Endothelial cell of umbilical vein (primary cell): ENCODE measurements at regions not wholly inside any gene's neighbourhood (a gene's known extent, or its start where the extent isn't known, plus 50 kb on each side); places are given as distances from the start of the nearest gene placed in this dataset.

Source experiments
- BruUV-seq: library from RNA; stranded (reverse); fragments of 400-500 nt; replicated peaks from 2 replicates; lab custom pipeline; 2021; lab: Mats Ljungman, UMichigan
- CTCF ChIA-PET: fragments of 300-600, 350-600 bp; sonication (Branson Sonifier 250); formaldehyde crosslinking; loops from one replicate; lab custom pipeline; 2021; ENCODE audit warnings: antibody characterized with exemption, inconsistent platforms; lab: Charles Lee
- POLR2A ChIA-PET: fragments of 300-600, 350-600 bp; sonication (Branson Sonifier 250); formaldehyde crosslinking; loops from one replicate; lab custom pipeline; 2021; ENCODE audit warnings: antibody characterized with exemption, inconsistent platforms; lab: Charles Lee
- DNase-seq: peaks from one replicate; pipeline ENCODE4 v3.0.0-alpha.2; 2011; ENCODE audit warnings: low read depth, low spot score
- FAIRE-seq: peaks from 2 replicates; lab custom pipeline; 2011; peaks lifted over from hg19 to GRCh38; lab: Jason Lieb, UNC
- H2AFZ ChIP-seq: 2 replicates; pipeline ENCODE4 v1.6.0; 2012; ENCODE audit warnings: low read depth, low read length, control low read depth, inconsistent platforms
- H3K27ac ChIP-seq: 2 replicates; pipeline ENCODE4 v1.5.1; 2011; ENCODE audit warnings: low read depth, mild to moderate bottlenecking, control low read depth, low read length, moderate library complexity; ENCODE audit not compliant: insufficient read depth
- H3K27me3 ChIP-seq, 2 experiments: 2 replicates each; pipeline versions ENCODE4 v1.6.0 to v1.6.1; 2011; ENCODE audit warnings: low read length in 2 of 2, mixed read lengths in 1 of 2; ENCODE audit not compliant: control insufficient read depth in 2 of 2, insufficient read depth in 2 of 2
- H3K36me3 ChIP-seq, 2 experiments: 2 replicates in 1 of 2; 3 replicates in 1 of 2; pipeline ENCODE4 v1.5.1; 2011; ENCODE audit warnings: low read length in 2 of 2, mild to moderate bottlenecking in 1 of 2, moderate library complexity in 1 of 2; ENCODE audit not compliant: control insufficient read depth in 2 of 2, insufficient read depth in 2 of 2; ENCODE audit errors: extremely low read depth in 1 of 2
- H3K4me1 ChIP-seq: 3 replicates; pipeline ENCODE4 v1.5.1; 2011; ENCODE audit warnings: mild to moderate bottlenecking, low read length; ENCODE audit not compliant: control insufficient read depth, insufficient read depth; ENCODE audit errors: extremely low read depth
- H3K4me2 ChIP-seq: 2 replicates; pipeline ENCODE4 v1.6.1; 2011; ENCODE audit warnings: low read length, control low read depth, mixed read lengths; ENCODE audit not compliant: insufficient read depth
- H3K4me3 ChIP-seq, 3 experiments: fragments of 200-600 bp in 1 of 3; sonication (generic), shearing (Covaris generic) in 1 of 3; replicated peaks in 1 of 3; 2 replicates each; pipeline ENCODE4 v1.5.1; 2011 to 2016; ENCODE audit warnings: control low read depth in 3 of 3, low read length in 3 of 3, mild to moderate bottlenecking in 2 of 3, inconsistent platforms in 1 of 3, low read depth in 1 of 3, moderate library complexity in 1 of 3; ENCODE audit not compliant: insufficient read depth in 1 of 3
- H3K79me2 ChIP-seq: 2 replicates; pipeline ENCODE4 v1.6.0; 2012; ENCODE audit warnings: low read length, inconsistent platforms; ENCODE audit not compliant: control insufficient read depth, insufficient read depth
- H3K9ac ChIP-seq: replicated peaks from 2 replicates; pipeline ENCODE3; 2011; ENCODE audit warnings: low read length, control low read depth; ENCODE audit not compliant: insufficient read depth; ENCODE audit errors: extremely low read depth
- H3K9me1 ChIP-seq: replicated peaks from 3 replicates; pipeline ENCODE4 v1.6.0; 2011; ENCODE audit warnings: mild to moderate bottlenecking, low read length; ENCODE audit not compliant: control insufficient read depth, insufficient read depth; ENCODE audit errors: extremely low read depth
- H3K9me3 ChIP-seq: replicated peaks from 2 replicates; pipeline ENCODE4 v1.5.1; 2012; ENCODE audit warnings: low read length, inconsistent platforms; ENCODE audit not compliant: control insufficient read depth, insufficient read depth
- H4K20me1 ChIP-seq: replicated peaks from 2 replicates; pipeline ENCODE3; 2011; ENCODE audit warnings: mild to moderate bottlenecking, low read length; ENCODE audit not compliant: control insufficient read depth, insufficient read depth; ENCODE audit errors: extremely low read depth
- EZH2 ChIP-seq: IDR thresholded peaks from 2 replicates; pipeline ENCODE4 v1.6.1; 2012; ENCODE audit warnings: borderline replicate concordance, low read depth, mild to moderate bottlenecking, moderate library complexity, low read length, inconsistent platforms; ENCODE audit not compliant: severe bottlenecking
- FOS ChIP-seq: IDR thresholded peaks from 2 replicates; pipeline ENCODE4 v1.6.1; 2011; ENCODE audit warnings: mild to moderate bottlenecking, low read length, moderate library complexity, borderline replicate concordance; ENCODE audit not compliant: insufficient read depth
- GATA2 ChIP-seq: IDR thresholded peaks from 2 replicates; pipeline ENCODE4 v1.7.0; 2011; ENCODE audit warnings: low read depth, mild to moderate bottlenecking, moderate library complexity, mixed read lengths, low read length; ENCODE audit not compliant: insufficient read length, insufficient read depth
- JUN ChIP-seq: IDR thresholded peaks from 2 replicates; pipeline ENCODE4 v1.6.1; 2011; ENCODE audit warnings: borderline replicate concordance, low read depth; ENCODE audit not compliant: insufficient read length, insufficient read depth
- MYC ChIP-seq: IDR thresholded peaks from one replicate; pipeline ENCODE4 v1.6.1; 2011; ENCODE audit warnings: mild to moderate bottlenecking, low read depth, low read length
- POLR2A ChIP-seq: IDR thresholded peaks from 2 replicates; pipeline ENCODE4 v1.6.1; 2012; ENCODE audit warnings: low read depth, mild to moderate bottlenecking, control low read depth, low read length
- POLR2AphosphoS5 ChIP-seq: IDR thresholded peaks from 2 replicates; pipeline ENCODE4 v1.6.1; 2012; ENCODE audit warnings: low read depth, mild to moderate bottlenecking, control low read depth, low read length, moderate library complexity; ENCODE audit not compliant: insufficient read depth
- dilution Hi-C: fragments of 300-500 bp; cut with MboI; formaldehyde crosslinking; loops from one replicate; pipeline ENCODE4 v1.15.0; 2019; ENCODE audit warnings: low sequenced_read_pairs; ENCODE audit not compliant: extremely low pct_ligation_motif_present
- intact Hi-C: fragments of 100-400 bp; cut with micrococcal nuclease; formaldehyde crosslinking; loops from one replicate; pipeline ENCODE4 v1.10.0; 2022
- TF ChIP-seq, protein P1 (sequence below): IDR thresholded peaks from 2 replicates; pipeline ENCODE4 v1.6.1; 2011; ENCODE audit not compliant: insufficient read depth, insufficient read length
- TF ChIP-seq, protein P2 (sequence below), 2 donors: IDR thresholded peaks; 1 replicate in 1 of 2; 2 replicates in 1 of 2; pipeline ENCODE4 v1.5.1; 2011; ENCODE audit warnings: low read length in 2 of 2, mild to moderate bottlenecking in 2 of 2, moderate library complexity in 2 of 2, control low read depth in 1 of 2, inconsistent platforms in 1 of 2, low read depth in 1 of 2; ENCODE audit not compliant: insufficient read depth in 1 of 2; ENCODE audit errors: extremely low read depth in 1 of 2

DNA sequence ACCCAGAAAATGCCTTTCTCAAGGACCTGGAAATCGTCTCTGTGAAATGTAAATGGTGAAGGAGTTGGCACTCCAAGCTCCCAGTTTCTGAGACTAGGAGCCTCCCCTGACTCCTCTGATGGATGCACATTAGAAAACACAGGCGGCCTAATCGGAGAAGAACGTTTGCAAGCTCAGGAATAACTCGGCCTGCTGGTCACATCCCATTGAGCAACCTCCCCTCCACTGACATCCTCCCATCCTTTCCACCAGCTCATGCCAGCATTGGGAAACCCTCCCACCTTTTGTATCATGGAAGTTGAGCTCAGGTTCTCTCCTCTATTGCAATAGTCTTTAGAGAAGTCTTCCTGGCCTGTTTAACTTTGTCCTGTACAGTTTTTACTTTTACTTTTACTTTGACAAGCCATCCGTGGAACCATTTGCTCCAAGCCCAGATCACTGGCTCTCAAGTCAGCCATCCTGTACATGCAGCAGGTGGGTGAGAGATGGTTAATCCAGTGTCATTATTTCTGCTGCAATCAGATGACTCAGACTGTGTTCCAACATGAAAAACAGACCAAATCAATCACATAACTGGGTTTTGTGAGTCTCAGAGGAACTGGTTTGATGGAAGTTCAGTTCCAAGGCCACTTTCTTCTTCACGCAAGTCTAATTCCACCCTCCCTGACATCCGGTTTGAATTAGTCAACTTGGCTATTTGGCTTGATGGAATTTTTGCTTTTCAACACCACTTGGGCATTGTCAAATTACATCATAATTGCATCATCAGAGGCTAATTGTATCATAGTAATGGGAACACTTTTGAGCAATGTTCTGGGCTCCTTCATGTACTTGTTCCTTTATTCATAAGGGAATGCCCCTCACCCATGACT, 619.4 kb upstream of the CDH4 start:
- FAIRE-seq (no peak), DNase-seq (no peak)
- intact Hi-C loops (no loop called here), dilution Hi-C loops (no loop called here)
- H3K27me3 ChIP-seq: no peaks in the 10 kb centered on the region
- no peak overlapping the region for H3K27ac ChIP-seq
- no peaks in the 10 kb centered on the region for H3K36me3 ChIP-seq
- H3K9ac ChIP-seq: no peak overlapping the region
- H3K9me1 ChIP-seq: no peaks in the 10 kb centered on the region
- peaks cover 11% of the 10 kb centered on the region for H3K9me3 ChIP-seq
- no peak overlapping the region for H3K4me2 ChIP-seq
- no peak overlapping the region for H3K4me3 ChIP-seq
- H4K20me1 ChIP-seq: no peaks in the 10 kb centered on the region
- TF ChIP-seq EZH2: no peak
- no peak for TF ChIP-seq GATA2
- TF ChIP-seq POLR2A: no peak
- TF ChIP-seq, protein P1, sequence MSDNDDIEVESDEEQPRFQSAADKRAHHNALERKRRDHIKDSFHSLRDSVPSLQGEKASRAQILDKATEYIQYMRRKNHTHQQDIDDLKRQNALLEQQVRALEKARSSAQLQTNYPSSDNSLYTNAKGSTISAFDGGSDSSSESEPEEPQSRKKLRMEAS: no peak
- TF ChIP-seq MYC: no peak
- TF ChIP-seq JUN: no peak
- TF ChIP-seq, protein P2, sequence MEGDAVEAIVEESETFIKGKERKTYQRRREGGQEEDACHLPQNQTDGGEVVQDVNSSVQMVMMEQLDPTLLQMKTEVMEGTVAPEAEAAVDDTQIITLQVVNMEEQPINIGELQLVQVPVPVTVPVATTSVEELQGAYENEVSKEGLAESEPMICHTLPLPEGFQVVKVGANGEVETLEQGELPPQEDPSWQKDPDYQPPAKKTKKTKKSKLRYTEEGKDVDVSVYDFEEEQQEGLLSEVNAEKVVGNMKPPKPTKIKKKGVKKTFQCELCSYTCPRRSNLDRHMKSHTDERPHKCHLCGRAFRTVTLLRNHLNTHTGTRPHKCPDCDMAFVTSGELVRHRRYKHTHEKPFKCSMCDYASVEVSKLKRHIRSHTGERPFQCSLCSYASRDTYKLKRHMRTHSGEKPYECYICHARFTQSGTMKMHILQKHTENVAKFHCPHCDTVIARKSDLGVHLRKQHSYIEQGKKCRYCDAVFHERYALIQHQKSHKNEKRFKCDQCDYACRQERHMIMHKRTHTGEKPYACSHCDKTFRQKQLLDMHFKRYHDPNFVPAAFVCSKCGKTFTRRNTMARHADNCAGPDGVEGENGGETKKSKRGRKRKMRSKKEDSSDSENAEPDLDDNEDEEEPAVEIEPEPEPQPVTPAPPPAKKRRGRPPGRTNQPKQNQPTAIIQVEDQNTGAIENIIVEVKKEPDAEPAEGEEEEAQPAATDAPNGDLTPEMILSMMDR (IDR thresholded peaks at IDR 0.05; ENCODE audit: extremely low read depth in 1 of 2, insufficient read depth in 1 of 2, low read depth in 1 of 2, low read length in 2 of 2): no peak
- TF ChIP-seq POLR2AphosphoS5: no peak
- no peak for TF ChIP-seq FOS
- ChIA-PET CTCF (no interaction called here), POLR2A (interaction anchor here (0.6 kb wide), 1 partner anchor 268 kb away, joined by 3 read pairs; no protein-coding TSS in a partner anchor)
- no peaks in the 10 kb centered on the region for H3K4me1 ChIP-seq
- H2AFZ ChIP-seq: no peak overlapping the region
- H3K79me2 ChIP-seq: no peaks in the 10 kb centered on the region
- no TSS peak for BruUV-seq
